PFSK-1 (cell line): ENCODE measurements at regions not wholly inside any gene's neighbourhood (a gene's known extent, or its start where the extent isn't known, plus 50 kb on each side); places are given as distances from the start of the nearest gene placed in this dataset.

Source experiments
- FOXP2 ChIP-seq: optimal IDR thresholded peaks from 2 replicates; pipeline ENCODE3; 2011; ENCODE audit warnings: borderline replicate concordance, control low read depth, inconsistent platforms; ENCODE audit not compliant: insufficient read depth; ENCODE audit errors: extremely low read length, extremely low read depth
- POLR2AphosphoS5 ChIP-seq: IDR thresholded peaks from 2 replicates; pipeline ENCODE4 v1.6.1; 2012; ENCODE audit warnings: low read depth, mild to moderate bottlenecking, control low read depth, low read length, moderate library complexity
- REST ChIP-seq, 2 experiments: IDR thresholded peaks; 2 replicates each; pipeline versions ENCODE4 v1.6.1 to v1.8.0; 2011 to 2012; ENCODE audit warnings: low read depth in 2 of 2, low read length in 2 of 2, control low read depth in 1 of 2, inconsistent platforms in 1 of 2, mild to moderate bottlenecking in 1 of 2, moderate library complexity in 1 of 2; ENCODE audit not compliant: insufficient read depth in 1 of 2
- SIN3A ChIP-seq: IDR thresholded peaks from 2 replicates; pipeline ENCODE4 v1.6.1; 2012; ENCODE audit warnings: mild to moderate bottlenecking, low read length, moderate library complexity, borderline replicate concordance; ENCODE audit not compliant: insufficient read depth
- TAF1 ChIP-seq: IDR thresholded peaks from 2 replicates; pipeline ENCODE4 v1.6.1; 2012; ENCODE audit warnings: low read length, control low read depth, borderline replicate concordance; ENCODE audit not compliant: insufficient read depth

GRCh38 chr6:125477844-125478243 lies 176.1 kb upstream of the HDDC2 start:
- no peak for TF ChIP-seq REST (IDR thresholded peaks at IDR 0.05; ENCODE audit: insufficient read depth in 1 of 2, low read depth in 2 of 2, low read length in 2 of 2)
- no peak for TF ChIP-seq POLR2AphosphoS5
- no peak for TF ChIP-seq TAF1
- TF ChIP-seq SIN3A, result no peak

GRCh38 chr6:125480146-125480545 lies 178.4 kb upstream of the HDDC2 start:
- no peak for TF ChIP-seq SIN3A
- TF ChIP-seq REST (IDR thresholded peaks at IDR 0.05; ENCODE audit: insufficient read depth in 1 of 2, low read depth in 2 of 2, low read length in 2 of 2), result no peak
- TF ChIP-seq FOXP2, result no peak
- no peak for TF ChIP-seq POLR2AphosphoS5
- no peak for TF ChIP-seq TAF1

GRCh38 chr6:125480571-125480970 lies 178.8 kb upstream of the HDDC2 start:
- no peak for TF ChIP-seq REST (IDR thresholded peaks at IDR 0.05; ENCODE audit: insufficient read depth in 1 of 2, low read depth in 2 of 2, low read length in 2 of 2)
- no peak for TF ChIP-seq TAF1
- no peak for TF ChIP-seq FOXP2
- TF ChIP-seq POLR2AphosphoS5, result no peak
- no peak for TF ChIP-seq SIN3A

- TF ChIP-seq FOXP2 (no peak), REST (IDR thresholded peaks at IDR 0.05; ENCODE audit: insufficient read depth in 1 of 2, low read depth in 2 of 2, low read length in 2 of 2) (no peak), SIN3A (no peak), TAF1 (no peak), POLR2AphosphoS5 (no peak)
These were observed 179.3 kb upstream of the HDDC2 start for GRCh38 chr6:125481056-125481455.

- TF ChIP-seq TAF1 (no peak), REST (IDR thresholded peaks at IDR 0.05; ENCODE audit: insufficient read depth in 1 of 2, low read depth in 2 of 2, low read length in 2 of 2) (no peak), FOXP2 (no peak), POLR2AphosphoS5 (no peak), SIN3A (no peak)
These were observed 184.0 kb upstream of the HDDC2 start for GRCh38 chr6:125485757-125486156.
